IPS DF 6.9 (cell line): ENCODE measurements at regions not wholly inside any gene's neighbourhood (a gene's known extent, or its start where the extent isn't known, plus 50 kb on each side); places are given as distances from the start of the nearest gene placed in this dataset.

Experiments used
- DNase-seq: peaks from one replicate; pipeline ENCODE4 v3.0.0-alpha.2; 2013; ENCODE audit warnings: low read depth, low spot score
- H3K27ac ChIP-seq: one replicate; pipeline ENCODE4 v1.5.1; 2013; ENCODE audit warnings: low read length, control low read depth
- H3K27me3 ChIP-seq: 2 replicates; pipeline ENCODE4 v1.6.1; 2013; ENCODE audit warnings: mild to moderate bottlenecking, low read length; ENCODE audit not compliant: control insufficient read depth, insufficient read depth
- H3K36me3 ChIP-seq: 2 replicates; pipeline ENCODE4 v1.6.1; 2013; ENCODE audit warnings: low read length; ENCODE audit not compliant: control insufficient read depth, insufficient read depth
- H3K4me1 ChIP-seq: 2 replicates; pipeline ENCODE4 v1.6.1; 2013; ENCODE audit warnings: low read length; ENCODE audit not compliant: control insufficient read depth, insufficient read depth
- H3K4me3 ChIP-seq: 2 replicates; pipeline ENCODE4 v1.5.1; 2013; ENCODE audit warnings: mild to moderate bottlenecking, low read length
- H3K9me3 ChIP-seq: 2 replicates; pipeline ENCODE4 v1.6.1; 2013; ENCODE audit warnings: low read length, inconsistent platforms; ENCODE audit not compliant: control insufficient read depth, insufficient read depth
- WGBS: extraction: QIAGEN DNeasy Blood & Tissue Kit; methylation state at CpG from one replicate; pipeline ENCODE4 v1.1.7; 2013; ENCODE audit warnings: mixed read lengths, missing lambda C conversion rate; ENCODE audit not compliant: insufficient read length, insufficient coverage; 5-methylcytosine and 5-hydroxymethylcytosine counted together

DNA sequence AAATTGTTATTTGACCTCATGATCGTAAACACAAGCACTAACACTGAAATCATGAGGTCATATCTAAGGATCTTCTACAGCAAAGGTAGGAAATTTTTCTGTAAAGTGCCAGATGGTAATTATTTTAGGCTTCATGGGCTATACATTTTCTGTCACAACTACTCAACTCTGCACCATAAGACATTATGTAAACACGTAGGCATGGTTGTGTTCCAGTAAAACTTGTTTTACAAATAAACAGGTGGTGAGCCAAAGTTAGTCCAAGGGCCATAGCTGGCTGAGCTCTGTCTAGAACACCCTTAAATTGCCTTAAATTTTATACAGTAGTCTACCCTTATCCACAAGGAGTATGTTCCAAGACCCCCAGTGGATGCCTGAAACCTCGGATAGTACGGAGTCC is 147.3 kb upstream of the CYP1B1 start:
- peaks cover 2% of the 10 kb centered on the region; the same call in 1 of the 2 replicates for H3K4me1 ChIP-seq
- 100% methylated on average over 1 of the region's 4 CpGs for WGBS
- no peak overlapping the region for H3K4me3 ChIP-seq
- H3K9me3 ChIP-seq, result no peaks in the 10 kb centered on the region
- H3K27me3 ChIP-seq, result no peaks in the 10 kb centered on the region; the same call in 1 of the 2 replicates
- no peak overlapping the region for H3K27ac ChIP-seq
- no peak for DNase-seq
- H3K36me3 ChIP-seq, result no peaks in the 10 kb centered on the region

DNA sequence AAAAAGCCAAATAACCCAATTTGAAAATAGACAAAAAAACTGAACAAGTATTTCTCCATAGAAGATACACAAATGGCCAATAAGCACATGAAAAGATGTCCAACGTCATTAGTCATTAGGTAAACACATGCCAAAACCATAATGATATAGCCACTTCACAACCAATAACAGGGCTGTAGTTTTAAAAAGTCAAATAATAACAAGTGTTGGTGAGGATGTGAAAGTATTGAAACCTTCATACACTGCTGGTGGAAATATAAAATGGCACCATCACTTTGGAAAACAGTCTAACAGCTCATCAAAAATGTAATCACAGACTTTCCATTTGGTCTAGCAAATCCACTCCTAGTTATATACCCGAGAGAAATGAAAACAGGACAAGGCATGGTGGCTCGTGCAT is 144.2 kb upstream of the CYP1B1 start:
- Histone ChIP-seq H3K36me3 (no peaks in the 10 kb centered on the region), H3K4me3 (no peak overlapping the region), H3K27ac (no peak overlapping the region), H3K4me1 (peaks cover 2% of the 10 kb centered on the region; the same call in 1 of the 2 replicates), H3K9me3 (no peaks in the 10 kb centered on the region), H3K27me3 (no peaks in the 10 kb centered on the region; the same call in 1 of the 2 replicates)
- no CpG with 5 or more reads among the region's 3 CpGs for WGBS
- no peak for DNase-seq

DNA sequence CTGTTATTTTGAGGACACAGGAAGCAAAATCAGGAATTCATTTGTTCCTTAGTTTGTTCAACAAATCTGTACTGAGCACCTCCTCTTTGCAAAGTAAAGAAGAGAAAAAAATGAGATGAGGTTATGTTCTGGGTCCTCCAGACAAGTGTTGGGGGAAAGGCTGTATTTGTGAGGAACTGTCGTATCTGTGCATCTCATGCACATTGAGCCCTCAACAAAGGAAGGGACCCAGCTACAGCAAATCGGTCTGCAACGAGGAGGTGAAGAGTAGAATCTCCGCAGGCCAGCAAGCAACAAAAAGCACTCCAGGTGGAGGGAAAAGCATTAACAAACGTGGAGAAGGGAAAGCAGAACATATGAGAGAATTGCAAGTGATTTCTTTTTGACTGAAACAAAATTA is 143.0 kb upstream of the CYP1B1 start:
- no peaks in the 10 kb centered on the region for H3K36me3 ChIP-seq
- no peaks in the 10 kb centered on the region for H3K9me3 ChIP-seq
- H3K27me3 ChIP-seq, result no peaks in the 10 kb centered on the region
- no peak for DNase-seq
- H3K27ac ChIP-seq, result no peak overlapping the region
- WGBS, result no CpG with 5 or more reads among the region's 5 CpGs
- H3K4me1 ChIP-seq, result no peaks in the 10 kb centered on the region
- no peak overlapping the region for H3K4me3 ChIP-seq

DNA sequence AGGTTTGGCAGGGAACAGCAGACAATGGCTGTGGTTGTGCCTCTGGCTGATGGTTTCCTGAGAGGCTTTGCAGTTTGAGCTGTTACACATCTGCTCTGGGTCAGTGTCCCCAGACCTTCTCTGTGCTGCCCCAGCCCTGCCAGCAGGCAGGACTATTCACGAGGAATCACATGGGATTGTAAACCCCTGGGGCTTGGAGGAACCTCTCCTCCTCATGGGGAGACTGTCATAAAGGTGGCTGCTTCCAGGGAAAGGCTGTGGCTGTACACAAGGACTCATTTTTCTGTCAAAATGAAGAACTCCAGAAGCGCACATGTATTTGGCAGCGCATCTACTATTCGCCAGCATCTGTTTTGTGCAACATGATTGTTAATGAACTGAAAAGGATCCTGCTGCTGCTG is 142.6 kb upstream of the CYP1B1 start:
- no peak overlapping the region for H3K27ac ChIP-seq
- no peaks in the 10 kb centered on the region for H3K4me1 ChIP-seq
- no peak overlapping the region for H3K4me3 ChIP-seq
- no peaks in the 10 kb centered on the region for H3K9me3 ChIP-seq
- no peaks in the 10 kb centered on the region for H3K36me3 ChIP-seq
- WGBS, result no CpG with 5 or more reads among the region's 4 CpGs
- H3K27me3 ChIP-seq, result no peaks in the 10 kb centered on the region
- no peak for DNase-seq

DNA sequence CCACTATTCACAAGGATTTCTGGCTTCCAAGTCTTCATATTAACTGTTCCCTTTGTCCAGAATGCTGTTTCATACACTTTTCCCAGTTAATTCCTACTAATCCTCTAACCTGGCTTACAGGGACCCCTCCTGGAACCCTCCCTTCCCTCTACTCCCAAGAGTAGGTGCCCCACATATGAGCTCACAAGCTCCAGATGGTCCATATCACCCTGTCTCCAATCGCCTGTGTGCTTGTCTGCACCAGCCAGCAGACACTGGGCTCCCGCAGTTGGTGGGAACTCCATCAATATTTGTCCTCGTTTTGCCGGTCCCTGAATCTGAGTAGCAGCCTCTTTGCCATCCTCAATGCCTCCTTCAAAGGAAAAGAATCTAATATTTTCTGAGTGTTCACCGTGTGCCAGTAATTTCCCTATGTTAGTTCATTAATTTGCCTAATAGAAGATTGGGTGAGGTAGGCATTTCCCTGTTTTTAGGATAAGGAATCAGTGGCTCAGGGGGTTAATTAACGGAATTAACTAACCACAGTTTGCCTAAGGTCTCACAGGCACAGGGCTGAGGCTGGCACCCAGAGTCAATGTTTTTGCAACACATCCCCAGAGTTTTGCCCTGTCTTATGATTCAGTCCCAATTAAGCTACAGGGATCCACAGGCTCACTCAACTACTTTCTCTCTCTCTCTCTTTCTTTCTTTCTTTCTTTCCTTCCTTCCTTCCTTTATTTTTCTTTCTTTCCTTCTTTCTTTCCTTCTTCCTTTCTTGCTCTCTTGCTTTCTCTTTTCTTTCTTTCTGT is 141.6 kb upstream of the CYP1B1 start:
- Histone ChIP-seq H3K4me3 (no peak overlapping the region), H3K27ac (no peak overlapping the region), H3K4me1 (no peaks in the 10 kb centered on the region), H3K9me3 (no peaks in the 10 kb centered on the region), H3K36me3 (no peaks in the 10 kb centered on the region), H3K27me3 (no peaks in the 10 kb centered on the region)
- DNase-seq, result no peak
- no CpG with 5 or more reads among the region's 6 CpGs for WGBS

DNA sequence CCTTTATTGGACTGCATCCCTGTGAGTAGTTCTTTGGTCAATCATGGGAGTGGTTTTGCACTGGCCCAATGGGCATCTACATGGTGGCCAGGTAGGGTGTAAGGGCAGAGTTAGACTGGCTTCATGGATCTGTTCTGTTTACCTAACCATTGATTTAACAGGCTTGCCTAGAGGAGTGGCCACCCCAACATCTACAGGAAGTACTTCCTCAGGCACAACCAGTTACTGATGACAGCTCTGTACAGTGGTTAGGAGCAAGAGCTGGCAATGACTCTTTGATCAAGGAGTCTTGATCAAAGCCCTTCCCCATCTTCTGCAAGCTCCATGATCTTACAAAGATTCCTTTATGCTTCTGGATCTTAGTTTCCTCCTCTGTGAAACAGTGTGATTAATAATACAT is 140.9 kb upstream of the CYP1B1 start:
- Histone ChIP-seq H3K27ac (no peak overlapping the region), H3K4me3 (no peak overlapping the region)

DNA sequence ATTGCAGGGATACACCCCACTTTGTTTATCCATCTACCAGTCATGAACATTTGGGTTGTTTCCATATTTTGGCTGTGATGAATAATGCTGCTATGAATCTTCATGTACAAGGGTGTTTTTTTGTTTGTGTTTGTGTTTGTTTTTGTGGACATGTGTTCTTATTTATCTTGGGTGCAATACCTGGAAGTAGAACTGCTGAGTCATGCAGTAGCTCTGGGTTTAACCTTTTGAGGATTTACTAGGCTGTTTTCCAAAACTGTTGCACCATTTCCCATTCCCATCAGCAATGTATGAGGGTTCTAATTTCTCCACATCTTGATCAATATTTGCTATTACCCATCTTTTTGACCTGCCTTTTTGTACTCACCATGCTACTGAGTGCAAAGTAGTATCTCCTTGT is 140.0 kb upstream of the CYP1B1 start:
- Histone ChIP-seq H3K9me3 (no peaks in the 10 kb centered on the region), H3K36me3 (no peaks in the 10 kb centered on the region), H3K27me3 (no peaks in the 10 kb centered on the region), H3K4me1 (no peaks in the 10 kb centered on the region), H3K27ac (no peak overlapping the region), H3K4me3 (no peak overlapping the region)
- no peak for DNase-seq

More for the DNA sequence above, 140.9 kb upstream of the CYP1B1 start:
- DNase-seq, result no peak
- no peaks in the 10 kb centered on the region for H3K9me3 ChIP-seq
- H3K27me3 ChIP-seq, result no peaks in the 10 kb centered on the region
- no peaks in the 10 kb centered on the region for H3K36me3 ChIP-seq
- no peaks in the 10 kb centered on the region for H3K4me1 ChIP-seq

DNA sequence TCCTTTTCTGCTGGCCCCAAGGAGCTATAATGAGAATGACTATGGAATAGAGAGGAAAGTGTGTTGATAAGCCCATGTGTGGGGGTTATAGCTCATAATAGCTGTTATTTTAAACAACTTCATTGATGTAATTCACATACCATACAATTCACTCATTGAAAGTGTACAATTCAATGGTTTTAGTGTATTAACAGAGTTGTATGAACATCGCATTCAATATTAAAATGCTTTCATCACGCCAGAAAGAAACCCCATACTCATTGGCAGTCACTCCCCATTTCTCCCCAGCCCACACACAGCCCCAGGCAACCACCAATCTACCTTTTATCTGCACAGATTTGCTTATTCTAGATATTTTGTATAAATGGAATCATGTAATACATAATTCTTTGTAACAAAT is 139.6 kb upstream of the CYP1B1 start:
- no peak overlapping the region for H3K27ac ChIP-seq
- no peak for DNase-seq
- H3K9me3 ChIP-seq, result no peaks in the 10 kb centered on the region
- H3K36me3 ChIP-seq, result no peaks in the 10 kb centered on the region
- WGBS, result no CpG with 5 or more reads among the region's 2 CpGs
- H3K4me1 ChIP-seq, result no peaks in the 10 kb centered on the region
- no peaks in the 10 kb centered on the region for H3K27me3 ChIP-seq
- H3K4me3 ChIP-seq, result no peak overlapping the region

DNA sequence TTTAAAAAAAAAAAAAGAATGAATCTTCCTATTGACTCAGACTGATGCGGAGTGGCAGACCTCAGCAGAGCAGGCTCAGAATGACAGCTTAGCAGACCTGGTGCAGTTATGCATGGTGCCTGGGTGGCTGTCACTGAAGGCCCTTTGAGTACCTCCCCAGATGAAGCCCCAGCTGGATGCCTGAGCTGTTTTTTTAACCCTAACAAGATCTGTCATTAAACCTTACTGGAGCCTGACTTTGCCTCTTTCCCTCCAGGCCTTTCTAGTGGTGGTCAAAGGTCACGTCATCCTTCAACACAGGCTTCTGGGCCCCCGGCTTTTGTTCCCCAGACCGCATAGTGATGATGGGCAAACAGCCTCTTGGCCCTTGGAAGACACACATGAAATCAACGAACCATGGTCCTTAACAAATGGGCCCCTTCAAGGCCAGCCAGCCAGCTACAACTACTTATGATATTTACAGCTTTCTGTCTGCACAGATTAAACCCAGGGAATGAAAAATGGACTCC is 138.3 kb upstream of the CYP1B1 start:
- Histone ChIP-seq H3K4me1 (no peaks in the 10 kb centered on the region), H3K36me3 (no peaks in the 10 kb centered on the region), H3K9me3 (no peaks in the 10 kb centered on the region), H3K27me3 (no peaks in the 10 kb centered on the region), H3K27ac (no peak overlapping the region), H3K4me3 (no peak overlapping the region)
- WGBS, result no CpG with 5 or more reads among the region's 5 CpGs
- no peak for DNase-seq

DNA sequence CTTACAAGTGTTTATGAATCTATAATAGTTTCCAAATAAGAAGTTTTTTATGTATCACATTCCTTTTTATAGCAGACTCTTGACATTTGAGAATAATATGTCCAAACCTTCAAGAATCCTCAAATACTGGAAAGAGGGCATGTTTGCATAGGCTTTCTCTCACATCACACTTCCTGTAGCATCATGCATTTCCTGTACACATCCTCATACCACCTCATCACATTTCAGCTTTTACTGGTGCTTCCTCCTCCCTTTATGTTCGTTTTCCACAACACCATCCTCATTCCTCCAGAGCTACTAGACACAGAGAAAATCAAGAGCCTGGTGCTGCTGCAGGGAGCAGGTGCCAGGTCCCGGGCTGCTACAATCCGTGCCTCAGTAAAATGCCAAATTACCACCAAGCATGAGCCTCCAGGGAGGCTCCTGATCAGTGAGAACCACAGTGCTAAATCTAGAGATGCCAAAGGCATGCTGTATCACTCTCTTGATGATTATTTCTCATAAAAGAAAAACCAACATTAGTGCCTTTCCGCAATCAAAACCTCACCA is 137.7 kb upstream of the CYP1B1 start:
- no peak overlapping the region for H3K27ac ChIP-seq
- H3K4me3 ChIP-seq, result no peak overlapping the region
- H3K36me3 ChIP-seq, result no peaks in the 10 kb centered on the region
- 100% methylated on average over 1 of the region's 4 CpGs for WGBS
- no peaks in the 10 kb centered on the region for H3K4me1 ChIP-seq
- no peaks in the 10 kb centered on the region for H3K27me3 ChIP-seq
- DNase-seq, result no peak
- no peaks in the 10 kb centered on the region for H3K9me3 ChIP-seq

DNA sequence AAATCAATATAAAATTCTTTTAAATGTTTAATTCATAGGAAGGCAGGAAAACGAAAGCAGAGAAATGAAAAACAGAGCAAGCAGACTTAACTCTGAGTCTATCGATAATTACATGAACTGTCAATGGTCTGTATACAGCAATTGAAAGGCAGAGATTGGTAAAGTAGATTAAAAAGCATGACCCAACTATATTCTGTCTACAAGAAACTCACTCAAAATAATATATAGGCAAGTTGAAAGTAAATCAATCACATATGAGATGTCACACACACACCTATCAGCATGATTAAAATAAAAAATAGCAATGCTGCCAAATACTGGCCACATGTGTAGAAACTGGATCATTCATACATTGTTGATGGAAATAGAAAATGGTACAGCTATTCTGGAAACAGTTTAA is 136.4 kb upstream of the CYP1B1 start:
- peaks cover 1% of the 10 kb centered on the region; the same call in 1 of the 2 replicates for H3K9me3 ChIP-seq
- no peaks in the 10 kb centered on the region for H3K36me3 ChIP-seq
- no peak for DNase-seq
- no peak overlapping the region for H3K4me3 ChIP-seq
- WGBS, result no CpG with 5 or more reads among the region's 2 CpGs
- H3K27ac ChIP-seq, result no peak overlapping the region
- no peaks in the 10 kb centered on the region for H3K4me1 ChIP-seq
- no peaks in the 10 kb centered on the region for H3K27me3 ChIP-seq
